Activated T-cell treated with anti-CD3 and anti-CD28 coated beads, Interleukin-2, amount 50 U/mL, for 48 hours (primary cell): ENCODE measurements at regions not wholly inside any gene's neighbourhood (a gene's known extent, or its start where the extent isn't known, plus 50 kb on each side); places are given as distances from the start of the nearest gene placed in this dataset.

Experiments used
- DNase-seq, 2 experiments: peaks; one replicate each; pipeline ENCODE4 v3.0.0-alpha.2; 2020

GRCh38 chr3:107969994-107970819 is 120.6 kb downstream of the CD47 start:
- no peak for DNase-seq

GRCh38 chr3:107969525-107969924 is 121.3 kb downstream of the CD47 start:
- no peak for DNase-seq

GRCh38 chr3:107966276-107966675 is 124.6 kb downstream of the CD47 start:
- no peak for DNase-seq

DNA sequence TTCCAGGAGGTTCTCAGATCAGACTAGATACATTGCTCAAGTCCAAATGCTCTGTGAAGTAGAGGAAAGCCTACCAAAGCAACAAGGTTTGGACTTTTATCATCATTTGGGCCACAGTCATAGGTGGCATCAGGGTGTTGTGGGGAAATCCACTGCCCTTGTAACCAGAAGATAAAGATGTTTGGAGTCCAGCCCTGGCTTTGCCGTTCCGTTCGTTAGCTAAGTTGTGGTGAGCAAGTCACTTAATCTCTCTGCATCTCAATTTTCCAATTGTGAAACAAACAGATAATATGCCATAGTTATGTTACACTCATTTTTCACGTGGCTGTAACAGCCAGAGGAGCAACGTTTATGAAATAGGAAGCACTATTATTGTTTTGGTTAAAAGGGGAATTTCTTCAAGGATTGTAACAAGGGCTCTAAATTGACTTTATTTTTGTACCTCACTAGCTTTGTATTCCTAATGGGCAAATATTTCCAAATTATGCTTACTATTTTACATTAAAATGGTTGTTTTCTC is 125.6 kb downstream of the CD47 start:
- no peak for DNase-seq

- no peak for DNase-seq
Observed at GRCh38 chr3:107963581-107963980, 127.2 kb downstream of the CD47 start.

DNA sequence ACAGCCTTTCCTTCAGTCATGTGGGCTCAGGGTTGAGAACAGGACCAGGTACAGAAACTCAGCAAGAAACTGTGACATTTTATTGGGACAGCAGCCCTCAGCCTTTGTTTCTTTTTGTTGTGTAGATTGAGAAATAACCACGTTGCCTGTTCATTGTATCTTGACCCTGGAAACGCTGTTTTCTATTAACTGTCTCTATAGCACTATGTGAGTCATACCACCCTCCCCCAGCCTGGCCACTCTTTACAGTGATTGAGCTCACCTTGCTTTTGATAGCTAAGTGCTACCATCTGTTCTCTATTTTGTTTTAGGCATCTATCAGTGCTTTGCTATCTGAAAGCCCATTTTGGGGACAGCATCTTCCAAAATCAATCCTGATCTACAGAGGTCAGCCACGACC is 127.9 kb downstream of the CD47 start:
- no peak for DNase-seq

DNA sequence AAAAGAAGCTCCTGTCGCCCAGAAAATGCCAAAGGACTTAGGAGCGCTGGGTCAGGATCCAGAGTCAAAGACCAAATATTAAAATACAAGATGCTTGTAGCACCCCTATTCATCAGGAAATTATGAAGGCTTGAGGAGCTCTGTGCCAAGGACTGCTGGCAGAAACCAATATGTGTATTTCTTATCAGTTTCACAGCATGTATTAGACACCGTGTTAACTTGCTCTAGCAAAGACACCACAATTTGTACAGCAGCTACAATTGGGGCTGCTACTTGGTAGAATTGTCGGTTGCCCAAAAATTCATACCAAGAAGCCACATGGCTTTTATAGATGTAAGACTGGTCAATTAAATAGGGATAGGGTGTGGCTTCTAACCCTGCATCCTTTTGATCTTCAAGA is 128.8 kb downstream of the CD47 start:
- DNase-seq = no peak

DNA sequence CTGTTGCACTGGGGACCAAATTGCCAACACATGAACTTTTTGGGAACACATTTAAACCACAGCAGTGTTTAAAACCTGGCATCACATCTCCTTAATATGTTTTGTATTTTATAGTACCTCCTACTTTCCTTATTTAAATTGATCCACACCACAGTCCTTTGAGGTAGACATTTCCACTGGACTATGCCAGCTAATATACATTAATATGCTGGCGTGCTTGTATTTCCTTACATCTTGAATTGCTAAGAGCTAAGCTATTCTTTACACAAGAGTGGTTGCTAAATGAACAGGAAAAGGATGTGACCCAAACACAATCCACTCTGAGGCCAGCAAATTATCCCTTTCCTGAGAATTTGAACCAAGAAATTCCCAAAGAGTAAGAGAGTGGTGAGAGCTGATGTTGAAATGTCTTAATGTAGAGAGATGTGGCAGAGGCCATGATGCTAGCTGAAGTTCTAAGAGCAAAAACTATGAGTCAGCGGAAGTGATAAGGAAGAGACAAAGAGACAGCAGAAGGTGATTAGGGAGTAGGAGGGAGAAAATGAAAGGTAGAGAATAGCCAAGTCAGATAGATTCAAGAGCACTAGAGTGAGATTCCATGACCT is 131.2 kb downstream of the CD47 start:
- DNase-seq = no peak

- DNase-seq = no peak
Observed at GRCh38 chr3:107958146-107958545, 132.7 kb downstream of the CD47 start.

DNA sequence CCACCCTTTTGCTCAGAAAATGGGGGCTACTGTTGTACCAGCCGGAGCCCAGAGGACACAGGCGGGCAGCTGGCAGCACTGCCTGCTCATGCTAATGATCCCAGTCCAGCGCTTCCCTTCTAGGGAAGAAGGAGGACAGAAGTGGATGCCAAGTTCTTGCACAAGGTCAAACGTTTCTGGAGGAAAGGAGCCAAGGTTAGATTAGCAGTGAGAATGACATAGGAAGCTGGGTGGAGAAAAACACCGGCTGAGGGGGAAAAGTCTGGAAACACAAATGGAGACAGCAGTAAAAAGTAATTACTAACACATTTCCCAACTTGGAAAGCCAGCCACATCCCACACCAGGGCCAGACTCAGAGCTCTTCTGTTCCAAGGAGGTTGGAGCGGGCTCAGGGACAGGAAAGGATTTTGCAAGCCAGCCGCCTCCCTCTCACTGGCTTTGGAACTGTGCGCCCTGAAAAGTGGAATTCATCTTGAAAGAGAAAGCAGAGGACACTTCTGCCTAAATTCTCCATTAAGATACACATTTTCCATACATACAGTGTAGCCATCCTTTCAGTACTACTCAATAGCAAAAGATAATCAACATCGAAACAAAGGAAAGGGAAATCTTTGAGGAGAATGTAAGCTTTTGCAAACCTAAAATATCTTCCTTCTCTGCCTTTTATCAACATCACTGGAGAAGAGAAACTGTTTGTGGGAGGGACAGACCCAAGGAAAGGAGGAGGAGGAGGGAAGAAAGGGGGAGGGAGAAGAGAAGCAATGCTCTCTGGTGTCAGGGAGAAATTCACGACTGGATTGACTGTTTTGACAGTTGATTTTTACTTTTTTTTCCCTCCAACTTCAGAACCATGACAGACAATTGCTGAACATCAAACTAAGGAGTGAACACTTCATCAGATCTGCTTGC is 133.6 kb downstream of the CD47 start:
- DNase-seq = no peak

DNA sequence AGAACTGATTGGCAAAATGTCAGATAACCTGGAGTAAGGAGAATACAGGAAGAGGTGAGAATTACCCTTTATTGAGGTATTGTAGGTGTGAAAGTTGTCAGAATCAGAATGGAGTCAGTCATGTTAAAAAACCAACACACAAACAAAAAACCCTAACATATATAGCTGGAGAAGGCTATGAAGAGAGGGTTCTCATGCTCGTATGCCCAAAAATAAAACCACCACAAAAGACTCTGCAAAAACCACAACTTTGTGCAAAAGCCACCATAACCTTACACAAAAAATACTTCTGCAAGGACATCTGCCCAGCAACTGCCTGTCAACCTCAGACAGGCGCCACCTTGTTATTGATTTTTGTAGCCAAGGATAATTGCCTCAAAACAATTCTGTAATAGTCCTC is 136.0 kb downstream of the CD47 start:
- no peak for DNase-seq

DNA sequence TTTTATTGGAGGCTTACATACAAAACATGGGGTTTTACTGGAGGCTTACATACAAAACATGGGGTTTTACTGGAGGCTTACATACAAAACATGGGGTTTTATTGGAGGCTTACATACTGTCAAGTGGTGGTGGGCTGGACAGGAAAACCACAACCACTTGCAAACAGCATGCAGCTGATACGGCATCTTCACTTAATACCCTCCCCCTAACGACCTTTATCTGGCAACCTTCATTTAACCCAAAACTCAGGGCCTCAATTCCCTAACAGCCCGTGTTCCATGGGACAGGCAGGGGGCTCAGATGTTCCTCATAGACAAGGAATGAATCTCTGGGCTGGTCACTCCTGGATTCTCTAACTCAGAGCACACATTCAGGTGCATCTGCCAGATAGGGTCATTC is 137.1 kb downstream of the CD47 start:
- DNase-seq = no peak

GRCh38 chr3:107951126-107951525 is 139.7 kb downstream of the CD47 start:
- no peak for DNase-seq

DNA sequence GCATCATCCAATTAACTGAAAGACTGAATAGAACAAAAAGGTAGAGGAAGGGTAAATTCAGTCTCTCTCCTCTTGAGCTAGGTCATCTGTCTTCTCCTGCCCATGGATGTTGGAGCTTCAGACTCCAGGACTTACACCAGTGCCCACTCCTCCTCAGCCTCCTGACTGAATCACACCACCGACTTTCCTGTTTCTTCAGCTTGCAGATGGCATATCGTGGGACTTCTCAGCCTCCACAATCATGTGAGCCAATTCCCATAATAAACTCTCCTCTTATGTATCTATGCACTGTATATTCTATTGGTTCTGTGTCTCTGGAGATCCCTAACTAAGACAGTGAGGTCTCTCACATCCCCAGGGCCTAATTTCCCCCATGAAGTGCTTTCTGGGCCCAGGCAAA is 140.4 kb downstream of the CD47 start:
- no peak for DNase-seq

- DNase-seq = no peak
Observed at GRCh38 chr3:107949394-107949970, 141.3 kb downstream of the CD47 start.

GRCh38 chr3:107947203-107947602 is 143.6 kb downstream of the CD47 start:
- no peak for DNase-seq

GRCh38 chr3:107946700-107947099 is 144.1 kb downstream of the CD47 start:
- DNase-seq = no peak

GRCh38 chr3:107945417-107946094 is 145.3 kb downstream of the CD47 start:
- DNase-seq = no peak

GRCh38 chr3:107943786-107944523 is 146.9 kb downstream of the CD47 start:
- no peak for DNase-seq

- no peak for DNase-seq
Observed at GRCh38 chr3:107942951-107943749, 147.7 kb downstream of the CD47 start.

GRCh38 chr3:107942244-107942643 is 148.6 kb downstream of the CD47 start:
- peak; percentile 35 to 39 for DNase-seq
